GM12878 (cell line): ENCODE measurements at regions not wholly inside any gene's neighbourhood (a gene's known extent, or its start where the extent isn't known, plus 50 kb on each side); places are given as distances from the start of the nearest gene placed in this dataset.

Experiments used
- ATAC-seq: fragments of 200-7000 bp; cut with Tn5 transposase; 3 replicates; pipeline ENCODE4 v1.9.1; 2020; ENCODE audit warnings: mild to moderate bottlenecking, moderate library complexity
- BruUV-seq: library from RNA; stranded (reverse); fragments of 400-500 nt; replicated peaks from 2 replicates; lab custom pipeline; 2021; lab: Mats Ljungman, UMichigan
- CTCF ChIA-PET: fragments of 300-600 bp; sonication (Branson Sonifier 250); formaldehyde crosslinking; extraction: SDS; loops from one replicate; lab custom pipeline; 2021; ENCODE audit warnings: inconsistent platforms; lab: Yijun Ruan, JAX
- POLR2A ChIA-PET: fragments of 350-600 bp; formaldehyde crosslinking; extraction: SDS; loops from one replicate; lab custom pipeline; 2021; ENCODE audit warnings: inconsistent platforms; lab: Charles Lee
- RAD21 ChIA-PET: fragments of 300-600 bp; sonication (Branson Sonifier 250); formaldehyde crosslinking; loops from one replicate; lab custom pipeline; 2023; ENCODE audit warnings: antibody characterized with exemption; ENCODE audit not compliant: unreplicated experiment; lab: Charles Lee
- SMC1A ChIA-PET: fragments of 300-600 bp; sonication (Branson Sonifier 250); formaldehyde crosslinking; loops from one replicate; lab custom pipeline; 2023; ENCODE audit not compliant: unreplicated experiment, uncharacterized antibody; lab: Charles Lee
- DNase-seq: peaks from one replicate; pipeline ENCODE4 v3.0.0-alpha.2; 2011; ENCODE audit warnings: low read depth, low spot score
- FAIRE-seq: peaks from 3 replicates; lab custom pipeline; 2011; peaks lifted over from hg19 to GRCh38; lab: Jason Lieb, UNC
- H2AFZ ChIP-seq: 2 replicates; pipeline ENCODE4 v1.6.0; 2011; ENCODE audit warnings: low read depth, low read length, control low read depth; ENCODE audit not compliant: control insufficient read depth
- H3K27ac ChIP-seq: 2 replicates; pipeline ENCODE4 v1.5.1; 2011; ENCODE audit warnings: control low read depth; ENCODE audit not compliant: control insufficient read depth, insufficient read depth
- H3K27me3 ChIP-seq, 2 experiments: replicated peaks in 1 of 2; 2 replicates each; pipeline versions ENCODE4 v1.6.0 to v1.6.1; 2011; ENCODE audit warnings: low read length in 1 of 2; ENCODE audit not compliant: control insufficient read depth in 2 of 2, insufficient read depth in 2 of 2
- H3K36me3 ChIP-seq, 2 experiments: 2 replicates each; pipeline ENCODE4 v1.5.1; 2011; ENCODE audit warnings: low read length in 1 of 2; ENCODE audit not compliant: control insufficient read depth in 2 of 2, insufficient read depth in 2 of 2
- H3K4me1 ChIP-seq: 2 replicates; pipeline ENCODE4 v1.6.1; 2011; ENCODE audit warnings: mild to moderate bottlenecking, low read length, moderate library complexity, mixed read lengths; ENCODE audit not compliant: control insufficient read depth, insufficient read depth
- H3K4me2 ChIP-seq: 2 replicates; pipeline ENCODE4 v1.6.0; 2011; ENCODE audit warnings: control low read depth; ENCODE audit not compliant: control insufficient read depth, insufficient read depth
- H3K4me3 ChIP-seq: fragments of 200-600 bp; sonication (generic); 2 replicates; pipeline ENCODE4 v1.5.1; 2016
- H3K79me2 ChIP-seq: 2 replicates; pipeline ENCODE4 v1.6.0; 2011; ENCODE audit warnings: low read length; ENCODE audit not compliant: control insufficient read depth, insufficient read depth
- H3K9ac ChIP-seq: 2 replicates; pipeline ENCODE4 v1.8.0; 2011; ENCODE audit warnings: low read length, control low read depth, mixed read lengths; ENCODE audit not compliant: control insufficient read depth, insufficient read depth
- H3K9me3 ChIP-seq: replicated peaks from 3 replicates; pipeline ENCODE4 v1.5.1; 2011; ENCODE audit warnings: mild to moderate bottlenecking, low read length; ENCODE audit not compliant: control insufficient read depth, insufficient read depth
- H4K20me1 ChIP-seq: 2 replicates; pipeline ENCODE4 v1.6.0; 2011; ENCODE audit not compliant: control insufficient read depth, insufficient read depth
- ATF7 ChIP-seq: fragments of 450-650 bp; IDR thresholded peaks from 2 replicates; pipeline ENCODE4 v1.6.1; 2016; ENCODE audit warnings: low read depth, mild to moderate bottlenecking
- BCL3 ChIP-seq: IDR thresholded peaks from 2 replicates; pipeline ENCODE4 v1.6.1; 2011; ENCODE audit warnings: borderline replicate concordance, low read depth, mild to moderate bottlenecking, moderate library complexity, low read length; ENCODE audit not compliant: insufficient read depth, poor library complexity, severe bottlenecking
- BMI1 ChIP-seq: fragments of 450-650 bp; IDR thresholded peaks from 2 replicates; pipeline ENCODE4 v1.6.1; 2016; ENCODE audit warnings: mild to moderate bottlenecking, moderate library complexity, borderline replicate concordance
- BRCA1 ChIP-seq: IDR thresholded peaks from 2 replicates; pipeline ENCODE4 v1.6.1; 2011; ENCODE audit warnings: low read depth, low read length, improper control_type of control experiment
- E2F8 ChIP-seq: fragments of 450-650 bp; IDR thresholded peaks from 2 replicates; pipeline ENCODE4 v1.6.1; 2018; ENCODE audit warnings: mild to moderate bottlenecking, low read depth, moderate library complexity; ENCODE audit not compliant: partially characterized antibody
- ESRRA ChIP-seq: IDR thresholded peaks from 2 replicates; pipeline ENCODE4 v1.6.1; 2012; ENCODE audit warnings: mild to moderate bottlenecking, low read length, improper control_type of control experiment
- KLF5 ChIP-seq: fragments of 450-650 bp; IDR thresholded peaks from 2 replicates; pipeline ENCODE4 v1.6.1; 2014; ENCODE audit warnings: mild to moderate bottlenecking; ENCODE audit not compliant: partially characterized antibody
- RUNX3 ChIP-seq: IDR thresholded peaks from 2 replicates; pipeline ENCODE4 v1.6.1; 2012; ENCODE audit warnings: low read length, inconsistent platforms
- ZBED1 ChIP-seq: IDR thresholded peaks from 2 replicates; pipeline ENCODE4 v1.6.1; 2016; ENCODE audit warnings: borderline replicate concordance
- ZNF207 ChIP-seq: fragments of 450-650 bp; IDR thresholded peaks from 2 replicates; pipeline ENCODE4 v1.6.1; 2014; ENCODE audit warnings: antibody characterized with exemption, mild to moderate bottlenecking, borderline replicate concordance
- ZZZ3 ChIP-seq: IDR thresholded peaks from 2 replicates; pipeline ENCODE4 v1.6.1; 2011; ENCODE audit warnings: low read depth; ENCODE audit not compliant: control insufficient read depth, insufficient read length
- WGBS: methylation state at CpG from one replicate; pipeline ENCODE4 v1.1.6; 2016; ENCODE audit warnings: low lambda C conversion rate; ENCODE audit not compliant: insufficient replicate concordance, insufficient coverage; ENCODE audit errors: missing lambda C conversion rate; 5-methylcytosine and 5-hydroxymethylcytosine counted together
- in situ Hi-C: fragments of 300-500 bp; cut with MboI; formaldehyde crosslinking; loops from 9 replicates; pipeline ENCODE4 v1.14.3; 2018; ENCODE audit warnings: mixed read lengths
- intact Hi-C: fragments of 100-400 bp; cut with micrococcal nuclease; formaldehyde crosslinking; loops from one replicate; pipeline ENCODE4 v1.14.2; 2022; ENCODE audit not compliant: unreplicated experiment
- TF ChIP-seq, protein P1 (sequence below): IDR thresholded peaks from 2 replicates; pipeline ENCODE4 v1.6.1; 2011; ENCODE audit warnings: low read depth, low read length, improper control_type of control experiment, borderline replicate concordance
- TF ChIP-seq, protein P2 (sequence below): fragments of 450-650 bp; formaldehyde crosslinking; IDR thresholded peaks from 2 replicates; pipeline ENCODE4 v1.5.0; 2022; ENCODE audit warnings: mild to moderate bottlenecking, missing genetic modification characterization
- TF ChIP-seq, protein P3 (sequence below): fragments of 150-350 bp; IDR thresholded peaks from 2 replicates; pipeline ENCODE4 v1.6.1; 2014; ENCODE audit warnings: mild to moderate bottlenecking, low read depth, low read length

DNA sequence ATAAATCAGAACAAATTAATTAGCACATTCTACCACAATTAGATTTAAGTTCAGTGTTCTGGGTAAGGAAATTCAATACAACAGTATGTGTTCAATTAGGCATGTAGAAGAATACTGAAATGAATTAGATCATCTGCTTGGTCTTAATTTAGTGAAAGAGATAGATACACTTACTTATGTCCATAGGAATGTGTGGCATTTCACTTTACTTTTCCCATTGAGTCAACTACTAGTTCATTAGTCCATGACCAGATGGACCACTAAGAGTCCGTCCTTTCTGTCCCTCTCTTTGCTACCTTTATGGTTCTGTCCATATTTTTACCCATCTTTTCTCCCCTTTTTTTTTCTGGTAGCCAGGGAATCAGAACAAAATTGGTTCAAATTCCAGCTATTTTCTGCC, 276.9 kb downstream of the OSTF1 start:
- Histone ChIP-seq H3K9me3 (no peaks in the 10 kb centered on the region; the same call in 2 of the 3 replicates), H4K20me1 (no peaks in the 10 kb centered on the region), H3K9ac (no peak overlapping the region), H3K27ac (no peak overlapping the region), H2AFZ (no peak overlapping the region), H3K79me2 (no peaks in the 10 kb centered on the region), H3K4me1 (no peaks in the 10 kb centered on the region), H3K4me3 (no peak overlapping the region), H3K27me3 (no peaks in the 10 kb centered on the region), H3K36me3 (no peaks in the 10 kb centered on the region), H3K4me2 (no peak overlapping the region)
- in situ Hi-C loops: no loop called here
- RAD21 ChIA-PET: no interaction called here
- POLR2A ChIA-PET: no interaction called here
- intact Hi-C loops: no loop called here
- CTCF ChIA-PET: no interaction called here
- 0% methylated on average over 1 of the region's 1 CpG for WGBS
- DNase-seq (no peak), FAIRE-seq (no peak), ATAC-seq (no peak)
- BruUV-seq: no TSS peak
- TF ChIP-seq ZNF207 (no peak), ESRRA (no peak), RUNX3 (no peak), BMI1 (no peak), ZZZ3 (no peak), BRCA1 (no peak), E2F8 (no peak), BCL3 (no peak), ZBED1 (no peak), KLF5 (no peak), ATF7 (no peak)
- TF ChIP-seq, protein P1, sequence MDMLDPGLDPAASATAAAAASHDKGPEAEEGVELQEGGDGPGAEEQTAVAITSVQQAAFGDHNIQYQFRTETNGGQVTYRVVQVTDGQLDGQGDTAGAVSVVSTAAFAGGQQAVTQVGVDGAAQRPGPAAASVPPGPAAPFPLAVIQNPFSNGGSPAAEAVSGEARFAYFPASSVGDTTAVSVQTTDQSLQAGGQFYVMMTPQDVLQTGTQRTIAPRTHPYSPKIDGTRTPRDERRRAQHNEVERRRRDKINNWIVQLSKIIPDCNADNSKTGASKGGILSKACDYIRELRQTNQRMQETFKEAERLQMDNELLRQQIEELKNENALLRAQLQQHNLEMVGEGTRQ: no peak
- TF ChIP-seq, protein P2, sequence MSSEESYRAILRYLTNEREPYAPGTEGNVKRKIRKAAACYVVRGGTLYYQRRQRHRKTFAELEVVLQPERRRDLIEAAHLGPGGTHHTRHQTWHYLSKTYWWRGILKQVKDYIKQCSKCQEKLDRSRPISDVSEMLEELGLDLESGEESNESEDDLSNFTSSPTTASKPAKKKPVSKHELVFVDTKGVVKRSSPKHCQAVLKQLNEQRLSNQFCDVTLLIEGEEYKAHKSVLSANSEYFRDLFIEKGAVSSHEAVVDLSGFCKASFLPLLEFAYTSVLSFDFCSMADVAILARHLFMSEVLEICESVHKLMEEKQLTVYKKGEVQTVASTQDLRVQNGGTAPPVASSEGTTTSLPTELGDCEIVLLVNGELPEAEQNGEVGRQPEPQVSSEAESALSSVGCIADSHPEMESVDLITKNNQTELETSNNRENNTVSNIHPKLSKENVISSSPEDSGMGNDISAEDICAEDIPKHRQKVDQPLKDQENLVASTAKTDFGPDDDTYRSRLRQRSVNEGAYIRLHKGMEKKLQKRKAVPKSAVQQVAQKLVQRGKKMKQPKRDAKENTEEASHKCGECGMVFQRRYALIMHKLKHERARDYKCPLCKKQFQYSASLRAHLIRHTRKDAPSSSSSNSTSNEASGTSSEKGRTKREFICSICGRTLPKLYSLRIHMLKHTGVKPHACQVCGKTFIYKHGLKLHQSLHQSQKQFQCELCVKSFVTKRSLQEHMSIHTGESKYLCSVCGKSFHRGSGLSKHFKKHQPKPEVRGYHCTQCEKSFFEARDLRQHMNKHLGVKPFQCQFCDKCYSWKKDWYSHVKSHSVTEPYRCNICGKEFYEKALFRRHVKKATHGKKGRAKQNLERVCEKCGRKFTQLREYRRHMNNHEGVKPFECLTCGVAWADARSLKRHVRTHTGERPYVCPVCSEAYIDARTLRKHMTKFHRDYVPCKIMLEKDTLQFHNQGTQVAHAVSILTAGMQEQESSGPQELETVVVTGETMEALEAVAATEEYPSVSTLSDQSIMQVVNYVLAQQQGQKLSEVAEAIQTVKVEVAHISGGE: no peak
- TF ChIP-seq, protein P3, sequence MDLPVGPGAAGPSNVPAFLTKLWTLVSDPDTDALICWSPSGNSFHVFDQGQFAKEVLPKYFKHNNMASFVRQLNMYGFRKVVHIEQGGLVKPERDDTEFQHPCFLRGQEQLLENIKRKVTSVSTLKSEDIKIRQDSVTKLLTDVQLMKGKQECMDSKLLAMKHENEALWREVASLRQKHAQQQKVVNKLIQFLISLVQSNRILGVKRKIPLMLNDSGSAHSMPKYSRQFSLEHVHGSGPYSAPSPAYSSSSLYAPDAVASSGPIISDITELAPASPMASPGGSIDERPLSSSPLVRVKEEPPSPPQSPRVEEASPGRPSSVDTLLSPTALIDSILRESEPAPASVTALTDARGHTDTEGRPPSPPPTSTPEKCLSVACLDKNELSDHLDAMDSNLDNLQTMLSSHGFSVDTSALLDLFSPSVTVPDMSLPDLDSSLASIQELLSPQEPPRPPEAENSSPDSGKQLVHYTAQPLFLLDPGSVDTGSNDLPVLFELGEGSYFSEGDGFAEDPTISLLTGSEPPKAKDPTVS: no peak
- SMC1A ChIA-PET: no interaction called here
